ENCODE measurements at regions not wholly inside any gene's neighbourhood (a gene's known extent, or its start where the extent isn't known, plus 50 kb on each side); places are given as distances from the start of the nearest gene placed in this dataset.

- H2BK5ac ChIP-seq (ENCODE audit: low read depth, low read length): no peak overlapping the region
- no peak overlapping the region for H3K56ac ChIP-seq (replicated peaks; ENCODE audit: insufficient read length, low read depth, low read length)
- H4K91ac ChIP-seq (replicated peaks; ENCODE audit: insufficient read length, low read length): no peak overlapping the region
- no peaks in the 10 kb centered on the region for H3K23me2 ChIP-seq (ENCODE audit: low read depth, low read length)
- POLR2A ChIA-PET (ENCODE audit: partially characterized antibody): no interaction called here
- H2BK20ac ChIP-seq (ENCODE audit: low read length): no peak overlapping the region
- no peak overlapping the region for H3K4ac ChIP-seq (replicated peaks; ENCODE audit: insufficient read length, low read depth, low read length)
- no peaks in the 10 kb centered on the region for H3K27me3 ChIP-seq (replicated peaks in 1 of 4; ENCODE audit: control insufficient read depth in 3 of 4, extremely low read depth in 1 of 4, insufficient read depth in 3 of 4, low read length in 3 of 4)
- H3K4me3 ChIP-seq (ENCODE audit: extremely low read depth in 1 of 4, insufficient read depth in 2 of 4, low read depth in 3 of 4, low read length in 4 of 4): no peak overlapping the region
- H4K20me1 ChIP-seq (replicated peaks in 1 of 2; ENCODE audit: control insufficient read depth in 1 of 2, insufficient read depth in 2 of 2, low read length in 2 of 2): no peaks in the 10 kb centered on the region
- H3K9me3 ChIP-seq (ENCODE audit: insufficient read depth in 2 of 2, low read depth in 1 of 2, low read length in 1 of 2): no peaks in the 10 kb centered on the region
- no peak overlapping the region for H2AK5ac ChIP-seq (ENCODE audit: low read depth, low read length)
- H3K23ac ChIP-seq (ENCODE audit: insufficient read length): no peak overlapping the region
- no peak overlapping the region for H3K18ac ChIP-seq (ENCODE audit: extremely low read depth, low read length)
- no peak overlapping the region for H3K14ac ChIP-seq (ENCODE audit: insufficient read length)
- FAIRE-seq (no peak), DNase-seq (ENCODE audit: low read depth in 1 of 2, low spot score in 2 of 2) (no peak)
- H2BK15ac ChIP-seq (ENCODE audit: low read length): no peak overlapping the region
- no peak overlapping the region for H3K4me2 ChIP-seq (ENCODE audit: insufficient read depth in 1 of 2, low read depth in 2 of 2, low read length in 2 of 2)
- no peak overlapping the region for H3K27ac ChIP-seq (ENCODE audit: low read depth, low read length)
- CTCF ChIA-PET (ENCODE audit: partially characterized antibody): no interaction called here
- no peak for TF ChIP-seq SP2 (IDR thresholded peaks at IDR 0.05; ENCODE audit: low read length)
- H3K79me2 ChIP-seq (ENCODE audit: control insufficient read depth in 1 of 2, insufficient read depth in 2 of 2, low read length in 2 of 2): no peaks in the 10 kb centered on the region
- no peak overlapping the region for H3K9ac ChIP-seq (replicated peaks in 1 of 4; ENCODE audit: extremely low read depth in 1 of 4, low read depth in 3 of 4, low read length in 3 of 4)
- H2BK120ac ChIP-seq (replicated peaks; ENCODE audit: low read depth, low read length): no peak overlapping the region
- H3K4me1 ChIP-seq (replicated peaks in 1 of 4; ENCODE audit: control insufficient read depth in 3 of 4, insufficient read depth in 4 of 4, low read length in 3 of 4): peaks cover 0 to 5% (median 2%) of the 10 kb centered on the region in 4 experiments; a peak in 3 of 7 replicates
- no peak overlapping the region for H2AFZ ChIP-seq (ENCODE audit: low read length)
- no peaks in the 10 kb centered on the region for H3K79me1 ChIP-seq (ENCODE audit: low read depth, low read length)
- no peak overlapping the region for H4K5ac ChIP-seq (ENCODE audit: insufficient read length, low read depth, low read length)
- H4K8ac ChIP-seq (ENCODE audit: extremely low read depth, insufficient read depth, low read length): no peak overlapping the region
- H3K36me3 ChIP-seq (ENCODE audit: control insufficient read depth in 2 of 4, insufficient read depth in 4 of 4, low read length in 3 of 4): no peaks in the 10 kb centered on the region
- no peak overlapping the region for H2BK12ac ChIP-seq (ENCODE audit: low read depth, low read length)
- 92% methylated on average over 5 of the region's 5 CpGs; no CpG with 5 or more reads in 1 of the 2 experiments for WGBS, 2 experiments (ENCODE audit: extremely low coverage in 1 of 2, insufficient coverage in 1 of 2, insufficient read length in 1 of 2, insufficient replicate concordance in 2 of 2, low coverage in 1 of 2, low lambda C conversion rate in 2 of 2, missing lambda C conversion rate in 1 of 2)
These were observed 253.9 kb upstream of the FZD8 start for GRCh38 chr10:35896001-35896400.
